GM18909 (cell line): ENCODE measurements at regions not wholly inside any gene's neighbourhood (a gene's known extent, or its start where the extent isn't known, plus 50 kb on each side); places are given as distances from the start of the nearest gene placed in this dataset.
"Not testable (repeated sequence)": the region's sequence is repeated elsewhere in the genome, so short reads cannot be mapped to it uniquely, and the experiment has no call there.

Experiments used
- ATAC-seq: cut with Tn5 transposase; IDR thresholded peaks from one replicate; pipeline ENCODE4 v1.9.1; 2021; ENCODE audit warnings: mild to moderate bottlenecking; ENCODE audit not compliant: unreplicated experiment, poor library complexity

GRCh38 chr20:48392407-48393310 lies 435.1 kb downstream of the PREX1 start:
- ATAC-seq: no peak

- no peak for ATAC-seq
Measured at GRCh38 chr20:48390981-48391380, 436.8 kb downstream of the PREX1 start.

GRCh38 chr20:48387675-48388074 lies 440.1 kb downstream of the PREX1 start:
- no peak for ATAC-seq

- ATAC-seq: no peak
Measured at GRCh38 chr20:48385527-48385926, 442.3 kb downstream of the PREX1 start.

- no peak for ATAC-seq
Measured at GRCh38 chr20:48385114-48385513, 442.7 kb downstream of the PREX1 start.

GRCh38 chr20:48384147-48384818 lies 443.5 kb downstream of the PREX1 start:
- ATAC-seq: no peak

- no peak for ATAC-seq
Measured at GRCh38 chr20:48383252-48383651, 444.5 kb downstream of the PREX1 start.

GRCh38 chr20:48382304-48382703 lies 445.5 kb downstream of the PREX1 start:
- no peak for ATAC-seq

GRCh38 chr20:48381353-48382120 lies 446.3 kb downstream of the PREX1 start:
- no peak for ATAC-seq

- ATAC-seq: no peak
Measured at GRCh38 chr20:48380661-48381060, 447.1 kb downstream of the PREX1 start.

GRCh38 chr20:48378976-48379675 lies 448.7 kb downstream of the PREX1 start:
- no peak for ATAC-seq

- ATAC-seq: no peak
Measured at GRCh38 chr20:48377940-48378339, 449.9 kb downstream of the PREX1 start.

- no peak for ATAC-seq
Measured at GRCh38 chr20:48375804-48376203, 452.0 kb downstream of the PREX1 start.

- no peak for ATAC-seq
Measured at GRCh38 chr20:48374991-48375595, 452.7 kb downstream of the PREX1 start.

GRCh38 chr20:48374031-48374907 lies 453.5 kb downstream of the PREX1 start:
- ATAC-seq: not testable (repeated sequence)

GRCh38 chr20:48373555-48373934 lies 454.3 kb downstream of the PREX1 start:
- no peak for ATAC-seq

- ATAC-seq: not testable (repeated sequence)
Measured at GRCh38 chr20:48372851-48373554, 454.8 kb downstream of the PREX1 start.

GRCh38 chr20:48371211-48371610 lies 456.6 kb downstream of the PREX1 start:
- ATAC-seq: no peak
